ENCODE measurements at regions not wholly inside any gene's neighbourhood (a gene's known extent, or its start where the extent isn't known, plus 50 kb on each side); places are given as distances from the start of the nearest gene placed in this dataset.

DNA sequence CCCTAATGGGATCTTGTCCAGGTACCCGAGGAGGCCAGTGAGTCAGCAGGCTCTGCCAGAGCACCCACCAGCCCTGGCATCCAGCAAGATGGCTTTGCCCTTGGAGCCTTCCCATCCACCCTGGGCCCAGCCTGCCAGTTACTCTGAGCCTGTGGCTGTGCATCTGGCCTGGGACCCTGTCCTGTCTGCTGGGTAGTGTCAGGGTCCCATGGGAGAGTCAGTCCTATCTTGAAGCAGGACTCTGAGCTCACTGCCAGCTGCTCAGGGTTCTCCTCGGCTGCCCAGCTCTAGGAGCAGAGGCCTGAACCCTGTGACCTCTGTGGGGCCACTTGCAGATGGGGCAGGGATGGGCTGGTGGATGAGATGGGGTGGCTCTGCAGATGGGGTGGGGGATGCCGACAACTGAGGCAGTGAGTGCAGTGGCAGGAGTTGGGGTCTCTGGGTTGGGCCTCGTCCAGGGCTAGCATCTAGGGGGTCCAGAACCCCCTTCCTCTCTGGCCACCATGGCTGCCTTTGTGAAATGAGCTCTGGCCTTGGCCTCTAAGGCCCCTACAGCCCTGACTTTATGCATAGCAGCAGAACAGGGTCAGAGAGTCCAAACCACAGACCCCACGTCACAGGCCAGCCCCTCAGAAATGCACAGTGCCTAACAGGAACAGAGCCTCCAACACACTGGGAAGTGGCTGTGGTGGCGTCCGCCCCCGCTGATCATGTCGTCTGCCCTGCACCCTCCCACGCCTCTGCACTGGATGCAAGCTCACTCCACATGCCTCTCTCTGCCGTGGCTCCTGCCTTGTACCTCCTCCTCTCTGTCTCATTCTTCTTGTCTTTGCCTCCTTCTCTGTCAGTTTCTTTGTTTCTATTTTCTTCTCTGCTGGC, 88.1 kb upstream of the RET start:
- no peaks in the 10 kb centered on the region for H4K20me1 ChIP-seq (ENCODE audit: control insufficient read depth, extremely low read depth, insufficient read depth, low read length)
- no peaks in the 10 kb centered on the region for H3K9me3 ChIP-seq (ENCODE audit: control insufficient read depth, insufficient read depth, low read depth, low read length)
- H3K27ac ChIP-seq (ENCODE audit: insufficient read depth, low read length) = no peak overlapping the region
- H2AFZ ChIP-seq (ENCODE audit: low read length) = no peak overlapping the region
- H3K4me1 ChIP-seq (ENCODE audit: control insufficient read depth, extremely low read depth, insufficient read depth, low read length) = no peaks in the 10 kb centered on the region
- no peaks in the 10 kb centered on the region for H3K79me2 ChIP-seq (ENCODE audit: control insufficient read depth, insufficient read depth, low read length)
- H3K36me3 ChIP-seq (ENCODE audit: control insufficient read depth, insufficient read depth, low read length) = no peaks in the 10 kb centered on the region
- H3K4me2 ChIP-seq (ENCODE audit: extremely low read depth, insufficient read depth, low read length) = no peak overlapping the region
- H3K27me3 ChIP-seq (ENCODE audit: control insufficient read depth, insufficient read depth, low read length) = no peaks in the 10 kb centered on the region
- no peak for DNase-seq (ENCODE audit: low read depth in 2 of 2)
- no peak overlapping the region for H3K4me3 ChIP-seq (replicated peaks in 1 of 4; ENCODE audit: control extremely low read depth in 1 of 4, insufficient read depth in 1 of 4, low read depth in 3 of 4, low read length in 4 of 4)
- H3K9ac ChIP-seq (ENCODE audit: insufficient read depth, low read length) = no peak overlapping the region
- TF ChIP-seq EZH2 (IDR thresholded peaks at IDR 0.05; ENCODE audit: low read length, missing control alignments) = no peak
- TF ChIP-seq, protein P1, sequence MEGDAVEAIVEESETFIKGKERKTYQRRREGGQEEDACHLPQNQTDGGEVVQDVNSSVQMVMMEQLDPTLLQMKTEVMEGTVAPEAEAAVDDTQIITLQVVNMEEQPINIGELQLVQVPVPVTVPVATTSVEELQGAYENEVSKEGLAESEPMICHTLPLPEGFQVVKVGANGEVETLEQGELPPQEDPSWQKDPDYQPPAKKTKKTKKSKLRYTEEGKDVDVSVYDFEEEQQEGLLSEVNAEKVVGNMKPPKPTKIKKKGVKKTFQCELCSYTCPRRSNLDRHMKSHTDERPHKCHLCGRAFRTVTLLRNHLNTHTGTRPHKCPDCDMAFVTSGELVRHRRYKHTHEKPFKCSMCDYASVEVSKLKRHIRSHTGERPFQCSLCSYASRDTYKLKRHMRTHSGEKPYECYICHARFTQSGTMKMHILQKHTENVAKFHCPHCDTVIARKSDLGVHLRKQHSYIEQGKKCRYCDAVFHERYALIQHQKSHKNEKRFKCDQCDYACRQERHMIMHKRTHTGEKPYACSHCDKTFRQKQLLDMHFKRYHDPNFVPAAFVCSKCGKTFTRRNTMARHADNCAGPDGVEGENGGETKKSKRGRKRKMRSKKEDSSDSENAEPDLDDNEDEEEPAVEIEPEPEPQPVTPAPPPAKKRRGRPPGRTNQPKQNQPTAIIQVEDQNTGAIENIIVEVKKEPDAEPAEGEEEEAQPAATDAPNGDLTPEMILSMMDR (conservative IDR thresholded peaks at IDR 0.05 in 1 of 2, IDR thresholded peaks at IDR 0.05 in 1 of 2; ENCODE audit: low read depth in 1 of 2, low read length in 2 of 2) = no peak

DNA sequence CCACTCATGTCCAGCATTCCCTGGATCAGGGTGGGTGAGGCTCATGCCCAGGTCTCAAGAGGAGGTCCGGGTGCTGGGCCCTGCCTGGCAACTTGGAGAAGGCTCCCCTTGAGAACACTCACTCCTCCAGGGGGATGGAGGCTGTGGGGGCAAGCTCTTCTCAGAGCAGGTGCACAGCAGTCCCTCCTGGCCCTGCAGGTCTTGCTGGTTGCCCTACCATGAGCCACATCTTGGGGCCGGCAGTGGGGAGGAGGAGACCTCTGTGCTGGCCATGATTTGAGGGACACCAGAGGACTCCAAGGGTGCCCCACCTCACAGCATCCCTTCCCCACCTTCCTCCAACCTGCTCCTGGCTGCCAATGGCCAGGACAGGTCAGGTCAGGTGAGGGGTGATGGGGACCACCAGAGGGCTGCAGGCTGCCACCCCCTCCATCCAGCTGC, 87.4 kb upstream of the RET start:
- no peaks in the 10 kb centered on the region for H3K9me3 ChIP-seq (ENCODE audit: control insufficient read depth, insufficient read depth, low read depth, low read length)

DNA sequence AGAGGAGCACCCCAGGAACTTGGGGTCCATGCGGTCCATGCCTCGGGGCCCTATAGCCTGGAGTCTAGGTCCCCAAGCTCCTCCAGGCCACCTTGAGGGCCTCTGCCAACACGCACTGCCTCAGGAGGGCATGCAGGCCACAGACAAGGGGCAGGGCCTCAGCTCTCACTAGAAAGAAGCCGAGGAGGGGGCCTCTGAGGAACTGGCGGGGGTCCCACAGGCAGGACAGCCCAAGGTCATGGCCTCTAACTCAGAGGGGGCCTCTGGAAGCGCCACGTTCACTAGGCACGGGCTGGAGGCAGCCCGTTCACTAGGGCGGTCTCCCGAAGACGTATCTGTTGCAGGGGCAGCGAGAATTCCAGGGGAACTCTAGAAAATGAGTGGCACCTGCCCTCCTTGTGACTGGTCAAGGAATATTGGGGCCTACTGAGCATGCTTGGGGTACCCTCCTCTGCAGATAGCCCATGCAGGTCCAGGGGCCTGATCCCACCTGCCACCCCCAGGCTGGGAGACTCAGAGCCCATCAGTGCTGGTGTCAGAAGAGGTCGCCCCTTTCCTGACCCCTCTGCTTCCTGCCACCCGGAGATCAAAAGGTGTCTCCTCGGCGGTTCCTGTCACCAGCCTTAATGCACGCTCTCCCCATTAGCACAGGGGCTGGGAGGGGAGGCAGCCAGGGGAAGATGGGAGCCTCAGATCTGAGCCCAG, 86.7 kb upstream of the RET start:
- no peaks in the 10 kb centered on the region for H3K9me3 ChIP-seq (ENCODE audit: control insufficient read depth, insufficient read depth, low read depth, low read length)
- no peak overlapping the region for H3K4me3 ChIP-seq (replicated peaks in 1 of 4; ENCODE audit: control extremely low read depth in 1 of 4, insufficient read depth in 1 of 4, low read depth in 3 of 4, low read length in 4 of 4)
- H3K79me2 ChIP-seq (ENCODE audit: control insufficient read depth, insufficient read depth, low read length) = no peaks in the 10 kb centered on the region
- H4K20me1 ChIP-seq (ENCODE audit: control insufficient read depth, extremely low read depth, insufficient read depth, low read length) = no peaks in the 10 kb centered on the region
- H3K4me2 ChIP-seq (ENCODE audit: extremely low read depth, insufficient read depth, low read length) = no peak overlapping the region
- H3K4me1 ChIP-seq (ENCODE audit: control insufficient read depth, extremely low read depth, insufficient read depth, low read length) = no peaks in the 10 kb centered on the region
- H3K36me3 ChIP-seq (ENCODE audit: control insufficient read depth, insufficient read depth, low read length) = no peaks in the 10 kb centered on the region
- TF ChIP-seq, protein P1 (conservative IDR thresholded peaks at IDR 0.05 in 1 of 2, IDR thresholded peaks at IDR 0.05 in 1 of 2; ENCODE audit: low read depth in 1 of 2, low read length in 2 of 2) = no peak
- no peak for TF ChIP-seq EZH2 (IDR thresholded peaks at IDR 0.05; ENCODE audit: low read length, missing control alignments)
- no peak overlapping the region for H3K27ac ChIP-seq (ENCODE audit: insufficient read depth, low read length)
- H3K9ac ChIP-seq (ENCODE audit: insufficient read depth, low read length) = no peak overlapping the region
- no peak overlapping the region for H2AFZ ChIP-seq (ENCODE audit: low read length)
- no peak for DNase-seq (ENCODE audit: low read depth in 2 of 2)
- H3K27me3 ChIP-seq (ENCODE audit: control insufficient read depth, insufficient read depth, low read length) = no peaks in the 10 kb centered on the region

More for the DNA sequence above, 87.4 kb upstream of the RET start:
- TF ChIP-seq, protein P1 (conservative IDR thresholded peaks at IDR 0.05 in 1 of 2, IDR thresholded peaks at IDR 0.05 in 1 of 2; ENCODE audit: low read depth in 1 of 2, low read length in 2 of 2) = no peak
- TF ChIP-seq EZH2 (IDR thresholded peaks at IDR 0.05; ENCODE audit: low read length, missing control alignments) = no peak
- H4K20me1 ChIP-seq (ENCODE audit: control insufficient read depth, extremely low read depth, insufficient read depth, low read length) = no peaks in the 10 kb centered on the region
- no peak overlapping the region for H3K4me2 ChIP-seq (ENCODE audit: extremely low read depth, insufficient read depth, low read length)
- H3K79me2 ChIP-seq (ENCODE audit: control insufficient read depth, insufficient read depth, low read length) = no peaks in the 10 kb centered on the region
- no peak overlapping the region for H3K9ac ChIP-seq (ENCODE audit: insufficient read depth, low read length)
- no peaks in the 10 kb centered on the region for H3K27me3 ChIP-seq (ENCODE audit: control insufficient read depth, insufficient read depth, low read length)
- no peaks in the 10 kb centered on the region for H3K4me1 ChIP-seq (ENCODE audit: control insufficient read depth, extremely low read depth, insufficient read depth, low read length)
- no peak overlapping the region for H3K27ac ChIP-seq (ENCODE audit: insufficient read depth, low read length)
- H3K36me3 ChIP-seq (ENCODE audit: control insufficient read depth, insufficient read depth, low read length) = no peaks in the 10 kb centered on the region
- no peak for DNase-seq (ENCODE audit: low read depth in 2 of 2)
- no peak overlapping the region for H2AFZ ChIP-seq (ENCODE audit: low read length)
- H3K4me3 ChIP-seq (replicated peaks in 1 of 4; ENCODE audit: control extremely low read depth in 1 of 4, insufficient read depth in 1 of 4, low read depth in 3 of 4, low read length in 4 of 4) = no peak overlapping the region
